ENCODE measurements at regions not wholly inside any gene's neighbourhood (a gene's known extent, or its start where the extent isn't known, plus 50 kb on each side); places are given as distances from the start of the nearest gene placed in this dataset.

DNA sequence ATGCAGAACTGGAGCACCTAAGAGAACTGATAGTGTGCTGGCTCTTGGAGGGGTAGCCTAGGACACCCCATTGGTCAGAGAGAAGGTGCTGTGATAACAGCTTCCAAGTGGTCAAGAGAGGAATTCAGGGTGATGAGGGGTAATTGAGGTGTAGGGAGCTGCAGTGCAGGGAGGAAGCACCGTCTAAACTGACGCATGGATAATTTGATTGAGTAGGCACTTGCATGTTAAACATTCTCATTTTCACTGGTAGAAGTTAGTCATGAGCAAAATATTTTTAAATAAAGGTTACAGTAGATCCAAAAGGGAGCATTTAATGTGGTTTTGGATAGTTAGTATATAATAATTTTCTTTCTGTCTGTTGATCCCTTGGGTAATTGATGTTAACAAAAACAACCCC, 155.1 kb upstream of the TCF4 start:
- no peak overlapping the region for H3K4me3 ChIP-seq (ENCODE audit: low read depth, low read length)
- H3K36me3 ChIP-seq = no peaks in the 10 kb centered on the region
- no peak overlapping the region for H3K27ac ChIP-seq
- no peaks in the 10 kb centered on the region for H3K9me3 ChIP-seq (ENCODE audit: severe bottlenecking)
- no peak for DNase-seq
- H3K27me3 ChIP-seq (ENCODE audit: insufficient read depth, low read depth, severe bottlenecking) = no peaks in the 10 kb centered on the region
- TF ChIP-seq, protein P1, sequence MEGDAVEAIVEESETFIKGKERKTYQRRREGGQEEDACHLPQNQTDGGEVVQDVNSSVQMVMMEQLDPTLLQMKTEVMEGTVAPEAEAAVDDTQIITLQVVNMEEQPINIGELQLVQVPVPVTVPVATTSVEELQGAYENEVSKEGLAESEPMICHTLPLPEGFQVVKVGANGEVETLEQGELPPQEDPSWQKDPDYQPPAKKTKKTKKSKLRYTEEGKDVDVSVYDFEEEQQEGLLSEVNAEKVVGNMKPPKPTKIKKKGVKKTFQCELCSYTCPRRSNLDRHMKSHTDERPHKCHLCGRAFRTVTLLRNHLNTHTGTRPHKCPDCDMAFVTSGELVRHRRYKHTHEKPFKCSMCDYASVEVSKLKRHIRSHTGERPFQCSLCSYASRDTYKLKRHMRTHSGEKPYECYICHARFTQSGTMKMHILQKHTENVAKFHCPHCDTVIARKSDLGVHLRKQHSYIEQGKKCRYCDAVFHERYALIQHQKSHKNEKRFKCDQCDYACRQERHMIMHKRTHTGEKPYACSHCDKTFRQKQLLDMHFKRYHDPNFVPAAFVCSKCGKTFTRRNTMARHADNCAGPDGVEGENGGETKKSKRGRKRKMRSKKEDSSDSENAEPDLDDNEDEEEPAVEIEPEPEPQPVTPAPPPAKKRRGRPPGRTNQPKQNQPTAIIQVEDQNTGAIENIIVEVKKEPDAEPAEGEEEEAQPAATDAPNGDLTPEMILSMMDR (IDR thresholded peaks at IDR 0.05; ENCODE audit: low read depth, low read length) = no peak

DNA sequence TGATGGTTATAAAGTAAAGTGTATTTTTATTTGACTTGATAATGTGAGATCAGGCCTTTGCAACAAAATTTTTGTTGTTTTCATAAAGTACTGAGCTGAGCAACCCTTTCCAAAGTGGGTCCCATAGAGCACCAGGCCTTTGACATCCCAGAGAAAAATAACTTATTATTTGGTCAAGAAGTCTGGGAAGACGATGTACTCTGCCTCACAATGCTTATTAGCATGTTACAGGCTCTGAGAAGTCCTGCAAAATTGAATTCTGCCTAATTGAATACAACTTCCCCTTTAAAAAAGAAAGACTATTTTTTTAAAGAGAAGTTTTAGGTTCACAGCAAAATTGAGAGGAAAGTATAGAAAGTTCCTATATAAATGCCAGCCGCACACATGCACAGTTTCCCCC, 151.5 kb upstream of the TCF4 start:
- Histone ChIP-seq H3K36me3 (no peaks in the 10 kb centered on the region), H3K4me3 (ENCODE audit: low read depth, low read length) (no peak overlapping the region), H3K9me3 (ENCODE audit: severe bottlenecking) (no peaks in the 10 kb centered on the region), H3K27me3 (ENCODE audit: insufficient read depth, low read depth, severe bottlenecking) (no peaks in the 10 kb centered on the region), H3K27ac (no peak overlapping the region)
- no peak for DNase-seq
- TF ChIP-seq, protein P1 (IDR thresholded peaks at IDR 0.05; ENCODE audit: low read depth, low read length) = no peak

DNA sequence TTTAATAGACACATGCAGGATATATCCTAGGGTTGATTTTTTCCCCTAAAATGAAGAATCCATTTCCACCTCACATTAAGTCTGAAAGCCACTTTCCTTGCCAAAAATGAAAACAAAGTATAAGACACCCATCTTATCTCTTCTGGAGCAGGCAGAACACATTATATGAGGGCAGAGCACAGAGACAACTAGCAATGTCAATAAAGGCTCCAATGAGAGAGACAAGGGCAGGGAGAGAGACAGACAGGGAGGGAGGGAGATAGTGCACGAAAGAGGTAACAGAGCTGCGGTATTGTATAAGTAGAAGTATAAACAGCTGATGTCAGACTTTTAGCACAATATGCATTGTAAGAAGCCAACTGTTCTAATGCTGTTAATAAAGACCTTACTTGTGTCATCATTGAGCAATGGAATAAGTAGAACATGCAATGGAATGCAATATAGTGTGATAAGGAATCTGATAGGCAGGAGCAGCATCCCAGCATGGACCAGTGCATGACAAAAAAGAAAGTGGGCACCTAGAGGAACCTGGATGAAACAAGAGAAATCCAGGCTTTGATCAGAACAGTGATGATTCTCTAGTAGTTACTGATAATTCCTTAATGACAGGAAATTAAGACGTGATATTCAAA, 150.6 kb upstream of the TCF4 start:
- H3K27ac ChIP-seq = no peak overlapping the region

DNA sequence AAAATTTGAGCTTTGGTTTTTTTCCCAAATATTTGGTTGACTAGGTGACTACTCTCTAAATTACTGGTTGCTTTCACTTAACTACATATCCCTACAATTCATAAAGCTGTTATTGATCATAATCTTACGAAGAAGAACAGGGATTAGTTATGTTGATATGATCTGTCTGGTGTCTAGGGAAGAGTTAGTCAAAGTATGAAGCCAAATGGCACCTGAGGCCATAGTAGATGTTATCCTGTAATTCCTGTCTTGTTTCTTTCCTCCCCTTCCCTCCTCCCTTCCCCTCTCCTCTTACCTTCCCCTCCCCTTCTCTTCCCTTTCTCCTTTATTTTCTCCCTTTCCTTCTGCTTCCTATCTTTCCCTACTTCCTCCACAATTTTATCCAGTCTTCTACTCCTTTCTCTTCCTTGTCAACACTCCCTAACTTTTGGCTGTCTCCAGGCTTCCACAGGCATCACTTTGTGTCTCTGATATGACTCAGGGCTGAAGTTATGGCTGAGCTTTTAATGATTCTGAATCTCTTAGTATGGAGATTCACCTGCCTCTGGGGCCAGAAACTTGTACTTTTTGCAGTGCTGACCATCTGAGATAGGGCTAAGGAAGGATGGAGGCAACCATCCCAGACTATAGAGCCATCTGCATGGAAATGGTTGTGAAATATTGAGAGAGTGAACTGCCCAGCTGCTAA, 149.9 kb upstream of the TCF4 start:
- Histone ChIP-seq H3K36me3 (no peaks in the 10 kb centered on the region), H3K4me3 (ENCODE audit: low read depth, low read length) (no peak overlapping the region), H3K27ac (no peak overlapping the region), H3K27me3 (ENCODE audit: insufficient read depth, low read depth, severe bottlenecking) (no peaks in the 10 kb centered on the region), H3K9me3 (ENCODE audit: severe bottlenecking) (no peaks in the 10 kb centered on the region)
- TF ChIP-seq, protein P1 (IDR thresholded peaks at IDR 0.05; ENCODE audit: low read depth, low read length) = no peak
- DNase-seq = no peak

More for the DNA sequence above, 150.6 kb upstream of the TCF4 start:
- H3K9me3 ChIP-seq (ENCODE audit: severe bottlenecking) = no peaks in the 10 kb centered on the region
- no peak for DNase-seq
- no peak overlapping the region for H3K4me3 ChIP-seq (ENCODE audit: low read depth, low read length)
- H3K27me3 ChIP-seq (ENCODE audit: insufficient read depth, low read depth, severe bottlenecking) = no peaks in the 10 kb centered on the region
- no peaks in the 10 kb centered on the region for H3K36me3 ChIP-seq
- TF ChIP-seq, protein P1 (IDR thresholded peaks at IDR 0.05; ENCODE audit: low read depth, low read length) = no peak

DNA sequence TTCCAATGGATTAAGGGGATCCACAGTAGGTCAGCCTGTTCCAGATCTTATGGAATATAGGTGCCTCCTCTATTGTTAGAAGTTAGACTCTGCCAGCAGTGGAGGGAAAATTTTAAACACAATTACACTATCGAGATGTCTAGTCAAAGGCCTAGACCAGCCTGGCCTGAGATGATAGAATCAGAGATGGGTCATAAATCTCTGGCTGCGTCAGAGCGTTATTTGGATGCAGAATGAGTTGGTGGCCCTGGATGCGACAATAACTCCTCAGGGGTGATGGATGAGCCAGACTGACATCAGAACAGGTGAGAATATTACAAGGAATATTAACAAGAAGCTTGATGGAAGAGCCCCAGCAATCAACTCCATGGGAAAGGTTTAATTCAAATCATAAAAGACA, 149.3 kb upstream of the TCF4 start:
- no peaks in the 10 kb centered on the region for H3K27me3 ChIP-seq (ENCODE audit: insufficient read depth, low read depth, severe bottlenecking)
- TF ChIP-seq, protein P1 (IDR thresholded peaks at IDR 0.05; ENCODE audit: low read depth, low read length) = no peak
- H3K36me3 ChIP-seq = no peaks in the 10 kb centered on the region
- no peak overlapping the region for H3K27ac ChIP-seq
- DNase-seq = no peak
- H3K4me3 ChIP-seq (ENCODE audit: low read depth, low read length) = no peak overlapping the region
- H3K9me3 ChIP-seq (ENCODE audit: severe bottlenecking) = no peaks in the 10 kb centered on the region
